T follicular helper cell (primary cell): ENCODE measurements at regions not wholly inside any gene's neighbourhood (a gene's known extent, or its start where the extent isn't known, plus 50 kb on each side); places are given as distances from the start of the nearest gene placed in this dataset.
"Not testable (repeated sequence)": the region's sequence is repeated elsewhere in the genome, so short reads cannot be mapped to it uniquely, and the experiment has no call there.

Experiments used
- DNase-seq: peaks from one replicate; pipeline ENCODE4 v3.0.0-alpha.2; 2020; ENCODE audit warnings: low read depth

- DNase-seq = no peak
These were observed 86.3 kb upstream of the BLID start for GRCh38 chr11:122202161-122202950.

- no peak for DNase-seq
These were observed 85.1 kb upstream of the BLID start for GRCh38 chr11:122201106-122201505.

DNA sequence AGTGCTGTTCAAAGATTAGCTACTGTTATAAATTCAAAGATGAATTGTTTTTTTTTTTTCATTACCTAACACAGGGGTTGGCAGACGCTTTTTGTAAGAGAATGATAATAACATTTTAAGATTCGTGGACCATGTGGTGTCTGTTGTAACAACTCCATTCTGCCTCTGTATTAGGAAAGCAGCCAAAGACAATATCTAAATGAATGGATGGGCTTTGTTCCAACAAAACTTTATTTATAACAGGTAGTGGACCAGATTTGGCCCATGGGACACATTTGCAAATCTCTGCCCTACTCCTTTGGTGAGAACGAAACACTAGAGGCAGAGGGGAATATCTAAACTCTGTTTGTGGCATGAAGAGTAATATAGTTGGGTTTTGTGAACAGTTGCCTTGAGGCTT is 83.6 kb upstream of the BLID start:
- DNase-seq = no peak

DNA sequence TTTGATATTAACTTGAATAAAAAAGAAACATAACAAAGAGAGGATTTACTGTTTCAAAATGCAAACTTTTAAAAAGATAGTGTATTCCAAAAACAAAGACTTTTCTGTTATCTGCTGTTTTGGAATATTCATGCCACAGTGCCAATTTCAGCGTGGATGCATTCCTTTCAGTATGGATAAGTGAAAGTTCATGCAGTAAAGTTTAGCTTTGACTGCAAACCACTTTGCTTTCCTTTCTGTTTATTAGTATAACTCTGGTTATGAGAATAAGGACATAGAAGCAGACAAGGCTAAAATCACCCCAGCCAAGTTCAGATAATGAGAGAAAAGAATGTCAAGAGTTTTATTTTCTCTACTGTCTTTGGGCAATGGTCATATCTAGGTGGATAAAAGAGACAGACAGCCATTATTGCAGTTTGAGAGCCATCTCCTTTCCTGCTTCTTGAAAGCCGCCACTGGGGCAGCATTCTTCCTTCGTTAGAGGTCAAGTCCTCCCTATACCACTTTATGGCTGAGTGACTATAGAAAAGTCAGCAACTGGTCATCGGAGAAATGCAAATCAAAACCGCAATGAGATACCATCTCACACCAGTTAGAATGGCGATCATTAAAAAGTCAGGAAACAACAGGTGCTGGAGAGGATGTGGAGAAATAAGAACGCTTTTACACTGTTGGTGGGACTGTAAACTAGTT is 82.4 kb upstream of the BLID start:
- no peak for DNase-seq

GRCh38 chr11:122197066-122197987 is 81.3 kb upstream of the BLID start:
- no peak for DNase-seq

DNA sequence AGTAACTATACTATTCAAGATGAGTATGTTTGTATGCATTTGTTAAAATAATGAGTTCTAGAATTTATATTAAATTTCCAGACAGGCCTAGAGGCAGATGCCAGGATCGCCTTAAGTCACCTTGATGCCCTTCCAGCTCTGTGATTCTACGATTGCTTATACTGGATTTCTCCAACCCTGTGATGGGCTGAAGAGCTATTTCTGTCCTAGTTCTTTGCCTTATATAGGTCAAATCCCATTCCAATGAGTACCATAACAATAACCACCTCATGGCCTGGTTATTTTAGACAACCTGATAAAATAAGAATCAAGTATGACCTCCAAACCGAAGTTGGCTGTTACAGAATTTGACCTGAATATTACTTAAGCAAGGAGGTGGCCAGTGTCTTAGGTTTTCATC is 79.8 kb upstream of the BLID start:
- DNase-seq = no peak

DNA sequence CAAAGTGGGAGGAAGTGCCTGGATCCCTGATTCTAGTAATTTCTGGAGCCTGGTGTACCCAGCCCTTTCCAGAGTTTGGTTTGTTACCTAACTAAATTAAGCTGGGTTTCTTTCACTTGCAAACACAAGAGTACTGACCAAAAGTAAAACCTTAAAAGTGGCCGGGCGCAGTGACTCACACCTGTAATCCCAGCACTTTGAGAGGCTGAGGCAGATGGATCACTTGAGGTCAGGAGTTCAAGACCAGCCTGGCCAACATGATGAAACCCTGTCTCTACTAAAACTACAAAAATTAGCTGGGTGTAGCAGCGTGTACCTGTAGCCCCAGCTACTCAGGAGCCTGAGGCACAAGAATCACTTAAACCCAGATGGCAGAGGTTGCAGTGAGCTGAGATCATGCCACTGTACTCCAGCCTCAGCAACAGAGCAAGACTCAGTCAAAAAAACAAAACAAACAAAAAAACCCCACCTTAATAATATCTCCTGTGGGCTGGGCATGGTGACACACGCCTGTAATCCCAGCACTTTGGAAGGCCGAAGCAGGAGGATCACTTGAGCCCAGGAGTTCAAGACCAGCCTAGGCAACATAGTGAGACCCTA is 78.0 kb upstream of the BLID start:
- DNase-seq = not testable (repeated sequence)

DNA sequence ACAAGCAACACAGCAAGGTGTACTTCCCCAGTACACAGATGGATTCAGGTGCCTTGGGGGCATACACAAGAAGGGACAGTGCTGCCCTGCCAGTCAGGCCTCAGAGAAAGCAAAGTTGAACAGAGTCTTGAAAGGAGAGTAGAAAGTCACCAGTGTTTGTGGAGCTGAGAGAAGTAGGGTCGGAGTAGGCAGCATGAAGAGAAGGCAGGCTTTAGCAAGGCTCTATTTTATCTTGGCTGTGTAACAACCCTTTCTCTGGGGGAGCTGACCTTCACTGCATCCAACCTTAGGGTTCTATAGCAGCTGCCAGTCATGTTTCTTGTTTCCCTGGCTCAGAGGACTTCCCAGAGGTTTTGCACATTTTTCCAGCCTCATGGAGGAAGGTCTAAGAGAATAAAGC is 77.4 kb upstream of the BLID start:
- DNase-seq = no peak

DNA sequence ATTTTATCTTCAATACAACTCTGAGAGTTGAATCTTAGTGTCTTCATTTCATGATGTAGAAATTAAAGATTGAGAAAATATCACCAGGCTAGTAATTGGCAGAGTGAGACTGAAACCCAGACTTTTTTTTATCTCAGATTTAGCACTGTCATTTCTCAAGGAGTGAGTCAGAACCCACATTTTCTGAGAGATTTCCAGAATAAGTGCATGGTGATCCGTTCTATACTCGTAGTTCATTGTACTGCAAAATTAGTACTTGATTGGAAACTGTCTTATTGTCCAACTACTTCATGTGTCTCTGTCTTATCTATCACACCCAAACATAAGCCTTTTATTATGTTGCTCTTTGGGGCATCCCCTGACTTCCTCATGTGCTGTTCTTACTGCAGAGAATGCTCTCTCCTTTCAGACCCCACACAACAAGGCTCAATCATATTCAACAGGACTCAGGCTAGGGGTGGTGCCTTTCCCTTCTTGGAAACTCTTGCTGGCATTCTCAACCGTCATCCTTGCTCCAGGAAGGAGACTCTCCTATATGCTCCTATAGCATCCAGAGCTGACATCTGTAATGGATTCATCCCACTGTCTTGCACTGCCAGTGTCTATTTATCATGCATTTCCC is 76.7 kb upstream of the BLID start:
- DNase-seq = no peak

DNA sequence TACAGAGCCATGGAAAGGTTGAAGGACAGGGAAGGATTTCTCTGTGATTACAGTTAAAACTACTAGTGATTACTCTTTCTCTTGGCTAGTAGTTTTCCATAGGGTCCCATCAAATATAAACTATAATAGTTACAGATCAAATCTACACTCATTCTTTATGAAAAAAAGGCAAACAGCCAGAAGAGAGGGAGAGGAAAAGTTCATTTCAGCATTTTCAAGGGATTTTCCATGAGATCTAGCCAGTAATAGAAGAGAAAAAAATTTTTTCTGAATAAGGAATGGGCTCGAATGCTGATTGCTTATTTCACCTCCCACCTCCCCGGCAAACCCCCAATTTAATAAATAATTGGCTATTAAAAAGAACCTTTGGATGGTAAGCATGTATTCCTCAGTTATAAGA is 74.8 kb upstream of the BLID start:
- no peak for DNase-seq

GRCh38 chr11:122189229-122189628 is 73.2 kb upstream of the BLID start:
- no peak for DNase-seq

DNA sequence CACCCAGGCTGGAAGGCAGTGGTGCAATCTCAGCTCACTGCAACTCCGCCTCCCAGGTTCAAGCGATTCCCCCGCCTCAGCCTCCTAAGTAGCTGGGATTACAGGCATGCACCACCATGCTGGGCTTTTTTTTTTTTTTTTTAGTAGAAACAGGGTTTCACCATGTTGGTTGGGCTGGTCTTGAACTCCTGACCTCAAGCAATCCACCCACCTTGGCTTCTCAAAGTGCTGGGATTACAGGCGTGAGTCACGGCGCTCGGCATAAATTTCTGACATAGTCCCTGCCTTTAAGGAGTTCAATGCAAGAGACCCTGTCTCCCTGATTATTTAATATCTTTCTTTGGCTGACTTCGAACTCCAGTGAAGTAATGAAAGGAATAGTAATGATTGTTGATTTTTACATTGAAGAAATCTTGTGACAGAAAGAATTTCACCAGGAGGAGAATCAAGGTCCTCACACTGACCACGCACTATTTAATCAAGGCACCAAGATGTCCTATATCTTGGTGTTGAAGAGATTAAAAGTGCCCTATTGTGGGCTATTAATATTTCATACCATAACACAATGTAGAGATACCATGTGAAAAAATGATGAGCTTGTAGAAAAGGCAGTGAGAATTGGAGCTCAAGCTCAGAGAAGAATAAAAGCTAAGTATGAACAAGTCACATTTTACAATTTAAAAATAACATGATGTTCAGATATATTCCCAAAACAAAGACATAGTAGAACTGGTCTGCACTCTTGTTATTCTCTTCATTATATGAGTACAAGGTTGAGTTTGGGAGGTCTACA is 71.6 kb upstream of the BLID start:
- no peak for DNase-seq

DNA sequence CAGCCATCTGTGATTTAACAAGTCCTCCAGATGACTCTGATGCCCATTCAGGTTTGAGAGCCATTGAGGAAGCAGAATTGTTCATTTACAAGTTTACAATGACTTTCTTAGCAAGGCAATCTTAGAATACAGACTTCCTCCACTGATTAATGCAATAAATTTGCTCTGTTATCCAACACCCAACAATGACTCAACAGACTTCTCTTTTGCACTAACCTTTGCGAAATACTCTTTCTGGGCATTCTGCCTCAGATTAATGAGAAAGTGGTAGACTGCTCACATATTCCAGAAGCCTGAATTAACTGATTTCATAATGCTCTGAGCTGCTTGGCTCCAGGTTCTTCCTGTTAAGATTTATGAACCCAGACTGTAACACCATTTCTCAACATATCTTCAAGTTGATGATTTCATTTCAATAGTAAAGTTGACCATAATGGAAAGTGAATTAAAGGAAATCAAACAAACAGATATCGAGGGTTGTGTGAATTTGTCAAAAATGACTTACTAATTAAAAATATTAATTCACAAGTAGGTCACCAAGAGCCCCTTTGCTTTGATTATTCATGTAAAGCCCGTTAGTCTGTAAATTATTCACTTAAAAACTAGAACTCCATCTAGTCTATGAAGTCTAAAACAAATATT is 70.5 kb upstream of the BLID start:
- no peak for DNase-seq

GRCh38 chr11:122183933-122184332 is 67.9 kb upstream of the BLID start:
- no peak for DNase-seq

DNA sequence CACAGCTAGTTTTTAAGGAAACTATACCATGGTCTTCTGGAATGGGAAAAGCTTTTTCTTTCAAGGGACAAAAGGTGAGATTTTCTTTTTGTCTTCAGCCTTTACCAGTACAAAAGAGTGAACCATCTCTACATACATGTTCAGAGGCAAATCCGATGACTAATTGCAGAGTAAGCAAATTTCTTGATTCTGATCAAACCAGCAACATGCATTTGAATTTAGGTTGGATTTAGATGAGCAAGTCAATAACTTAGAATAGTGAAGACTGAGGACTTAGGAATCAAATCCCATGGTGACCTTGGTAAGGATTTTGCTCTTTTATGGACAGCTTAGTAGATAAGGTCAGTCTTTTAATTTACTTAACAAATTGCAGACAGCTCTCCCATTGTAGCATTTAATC is 65.9 kb upstream of the BLID start:
- no peak for DNase-seq

GRCh38 chr11:122181372-122181771 is 65.4 kb upstream of the BLID start:
- DNase-seq = no peak

GRCh38 chr11:122179961-122180834 is 64.2 kb upstream of the BLID start:
- DNase-seq = no peak

DNA sequence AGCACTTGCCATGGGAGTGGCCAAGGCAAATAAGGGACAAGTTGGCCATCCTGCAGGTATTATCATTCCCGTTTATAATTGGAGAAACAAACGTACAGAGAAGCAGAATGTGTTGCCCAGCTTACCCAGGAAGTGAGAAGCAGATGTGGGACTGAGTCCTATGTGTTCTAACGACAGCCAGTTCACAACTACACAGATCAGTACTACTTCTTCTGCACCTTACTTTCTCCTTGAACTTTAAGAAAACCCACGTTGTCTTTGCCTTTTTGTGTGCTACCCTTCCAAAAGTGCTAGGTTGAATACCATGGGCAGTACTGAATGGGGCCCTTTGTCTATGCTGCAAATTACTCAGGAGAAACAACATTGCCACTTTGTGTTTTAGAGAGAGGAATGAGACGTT is 62.8 kb upstream of the BLID start:
- no peak for DNase-seq

- DNase-seq = no peak
These were observed 61.2 kb upstream of the BLID start for GRCh38 chr11:122177238-122177637.
